T-helper 1 cell treated with Interleukin-12 subunit alpha and Interleukin-12 subunit beta and Interleukin-4 antibody, amounts not matched to agents 30 μg/mL and 1 μg/mL, for 36 hours (primary cell): ENCODE measurements at regions not wholly inside any gene's neighbourhood (a gene's known extent, or its start where the extent isn't known, plus 50 kb on each side); places are given as distances from the start of the nearest gene placed in this dataset.

ENCODE experiments used
- H3K27ac Mint-ChIP-seq: one replicate; pipeline ENCODE4 v1.8.0; 2021; ENCODE audit warnings: mild to moderate bottlenecking, mixed read lengths
- H3K27me3 Mint-ChIP-seq: one replicate; pipeline ENCODE4 v1.8.0; 2021; ENCODE audit warnings: low read depth, mixed read lengths
- H3K36me3 Mint-ChIP-seq: one replicate; pipeline ENCODE4 v1.8.0; 2021; ENCODE audit warnings: low read depth, mixed read lengths
- H3K4me1 Mint-ChIP-seq: one replicate; pipeline ENCODE4 v1.8.0; 2021; ENCODE audit warnings: low read depth, mixed read lengths
- H3K4me3 Mint-ChIP-seq: one replicate; pipeline ENCODE4 v1.8.0; 2021; ENCODE audit warnings: mild to moderate bottlenecking, moderate library complexity, mixed read lengths
- H3K9me3 Mint-ChIP-seq: one replicate; pipeline ENCODE4 v1.8.0; 2021; ENCODE audit warnings: mixed read lengths

DNA sequence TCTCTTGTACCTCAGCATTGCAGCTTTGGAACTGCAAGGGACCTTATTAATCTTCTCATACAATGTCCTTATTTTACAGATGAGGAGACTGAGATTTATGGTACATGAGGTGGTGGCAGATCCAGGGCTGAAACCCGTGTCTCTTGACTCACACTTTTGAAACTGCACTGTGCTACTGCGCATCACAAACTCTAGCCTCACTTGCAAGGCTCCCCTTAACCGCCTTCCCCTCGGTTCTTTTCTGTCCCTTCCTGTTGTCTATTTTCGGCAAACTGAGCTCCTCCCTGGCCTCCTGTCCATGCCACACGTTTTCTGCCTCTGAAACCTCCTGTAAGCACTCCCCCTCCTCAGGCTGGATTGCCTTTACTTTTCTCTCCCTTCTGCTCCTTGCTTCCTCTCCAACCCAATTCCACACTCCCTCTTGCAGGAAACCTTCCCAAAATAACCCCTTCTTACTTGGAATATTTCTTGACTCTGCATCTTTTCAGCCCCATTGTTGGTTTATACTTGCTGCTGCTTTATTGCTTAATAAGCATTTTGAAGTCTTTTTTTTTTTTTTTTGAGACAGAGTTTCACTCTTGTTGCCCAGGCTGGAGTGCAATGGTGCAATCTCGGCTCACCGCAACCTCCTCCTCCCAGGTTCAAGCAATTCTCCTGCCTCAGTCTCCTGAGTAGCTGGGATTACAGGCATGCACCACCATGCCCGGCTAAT, 72.4 kb upstream of the CISTR start:
- Mint-ChIP-seq H3K27me3 (peaks cover 48% of the 10 kb centered on the region), H3K4me3 (no peak overlapping the region), H3K4me1 (no peaks in the 10 kb centered on the region), H3K36me3 (no peaks in the 10 kb centered on the region), H3K9me3 (no peaks in the 10 kb centered on the region), H3K27ac (no peak overlapping the region)

DNA sequence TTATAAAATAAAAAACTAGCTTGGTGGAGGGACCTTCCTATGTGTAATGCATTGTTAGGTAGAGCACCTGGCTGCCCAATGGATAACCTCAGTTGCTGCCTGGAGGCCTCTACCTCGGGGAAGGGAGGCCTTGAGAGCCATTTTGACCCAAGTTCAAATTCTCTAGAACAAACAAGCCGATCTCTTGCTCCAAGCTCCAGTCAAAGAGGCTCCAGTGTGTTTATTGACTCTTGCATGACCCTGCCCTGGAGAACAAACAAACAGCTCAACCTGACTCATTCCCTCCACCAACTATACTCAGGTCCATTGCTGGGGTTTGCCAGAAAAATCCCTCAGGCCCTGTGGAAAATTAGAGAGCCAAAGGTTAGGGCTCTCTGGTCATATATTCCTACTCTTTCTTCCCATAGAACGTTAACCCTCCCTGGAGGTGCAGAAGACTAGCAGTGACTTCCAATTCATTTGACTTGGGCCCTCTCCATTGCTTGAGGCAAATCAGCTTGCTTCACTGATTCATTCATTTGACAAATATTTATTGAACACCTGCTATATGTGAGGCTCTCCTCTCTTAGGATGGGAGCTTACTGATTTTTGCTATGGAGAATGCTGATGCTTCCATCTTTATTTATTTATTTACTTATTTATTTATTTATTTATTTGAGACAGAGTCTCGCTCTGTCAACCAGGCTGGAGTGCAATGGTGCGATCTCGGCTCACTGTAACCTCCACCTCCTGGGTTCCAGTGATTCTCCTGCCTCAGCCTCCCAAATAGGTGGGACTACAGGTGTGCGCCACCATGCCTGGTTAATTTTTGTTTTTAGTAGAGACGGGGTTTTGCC, 73.7 kb upstream of the CISTR start:
- Mint-ChIP-seq H3K4me1 (no peaks in the 10 kb centered on the region), H3K9me3 (no peaks in the 10 kb centered on the region), H3K4me3 (no peak overlapping the region), H3K27ac (no peak overlapping the region), H3K36me3 (no peaks in the 10 kb centered on the region), H3K27me3 (peaks cover 44% of the 10 kb centered on the region)

DNA sequence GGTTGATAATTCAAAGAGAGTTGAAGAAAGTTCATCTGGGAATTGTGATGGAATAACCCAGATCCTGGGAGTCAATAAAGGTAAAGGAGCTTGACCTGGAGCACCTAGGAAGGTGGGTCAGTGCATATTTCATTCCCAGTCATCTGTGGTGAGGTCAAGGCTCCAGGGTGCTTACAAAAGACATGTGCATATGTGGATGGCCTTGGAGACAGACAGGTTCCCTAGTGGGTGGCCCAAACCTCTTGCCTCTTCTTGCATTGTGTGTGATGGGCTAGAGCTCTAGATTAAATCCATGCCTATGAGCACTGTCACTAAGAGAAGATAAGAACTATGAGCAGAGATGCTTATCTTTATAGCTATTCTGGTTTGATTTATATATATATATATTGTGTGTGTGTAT, 75.5 kb upstream of the CISTR start:
- Mint-ChIP-seq H3K9me3 (no peaks in the 10 kb centered on the region), H3K4me3 (no peak overlapping the region), H3K4me1 (no peaks in the 10 kb centered on the region), H3K27ac (no peak overlapping the region), H3K36me3 (no peaks in the 10 kb centered on the region), H3K27me3 (peaks cover 34% of the 10 kb centered on the region)

DNA sequence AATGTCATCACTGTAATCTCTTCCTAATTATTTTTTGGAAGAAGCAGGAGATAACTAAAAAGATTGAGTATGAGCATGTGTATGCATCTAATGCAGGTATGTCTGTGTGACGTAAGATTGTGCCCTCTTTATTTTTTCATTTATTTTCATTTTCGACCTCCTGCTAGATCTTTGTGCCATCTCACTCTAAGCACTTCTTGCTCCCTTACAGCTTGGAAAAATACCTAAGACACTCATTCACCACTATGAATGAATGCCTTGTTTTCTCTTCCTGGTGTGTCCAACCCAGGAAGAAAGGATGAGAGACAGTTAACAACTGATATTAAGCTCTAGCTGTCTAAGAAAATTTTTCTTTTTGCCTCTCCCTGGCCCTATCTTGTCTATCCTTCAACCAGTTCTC, 76.8 kb upstream of the CISTR start:
- no peak overlapping the region for H3K27ac Mint-ChIP-seq
- peaks cover 35% of the 10 kb centered on the region for H3K27me3 Mint-ChIP-seq
- no peaks in the 10 kb centered on the region for H3K9me3 Mint-ChIP-seq
- no peaks in the 10 kb centered on the region for H3K36me3 Mint-ChIP-seq
- H3K4me3 Mint-ChIP-seq = no peak overlapping the region
- no peaks in the 10 kb centered on the region for H3K4me1 Mint-ChIP-seq

DNA sequence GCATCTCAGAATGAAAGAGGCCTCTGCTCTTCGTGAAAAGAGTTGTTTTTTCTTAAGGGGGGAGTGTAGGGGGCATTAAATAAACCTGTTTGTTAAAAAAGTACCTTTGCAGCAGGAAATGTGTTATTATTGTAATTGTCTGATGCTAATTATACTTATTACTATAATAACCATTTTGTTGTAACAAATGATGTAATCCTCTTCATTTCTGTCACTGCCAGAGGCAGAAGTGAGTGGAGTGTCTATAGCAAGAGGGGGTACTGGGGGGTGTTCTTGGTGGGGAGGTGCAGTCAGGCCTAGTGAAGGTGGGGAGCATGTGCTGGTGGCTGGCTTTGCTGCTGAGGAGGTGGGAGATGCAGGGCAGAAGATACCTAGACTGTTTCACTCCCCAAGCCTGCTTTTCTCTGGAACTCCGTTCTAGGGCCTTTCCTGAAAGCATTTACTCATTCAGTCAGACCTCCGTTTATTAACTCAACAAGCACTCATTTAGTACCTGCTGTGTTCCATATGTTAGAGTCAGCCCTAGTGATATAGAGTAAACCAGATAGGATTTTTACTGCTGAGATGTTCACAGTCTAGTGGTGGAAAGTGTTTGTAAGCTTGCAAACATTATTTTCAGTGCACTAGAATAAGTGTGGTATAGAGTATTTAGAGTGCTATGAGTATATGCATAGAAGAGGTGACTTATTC, 77.5 kb upstream of the CISTR start:
- Mint-ChIP-seq H3K27ac (no peak overlapping the region), H3K27me3 (peaks cover 39% of the 10 kb centered on the region), H3K9me3 (no peaks in the 10 kb centered on the region), H3K36me3 (no peaks in the 10 kb centered on the region), H3K4me1 (no peaks in the 10 kb centered on the region), H3K4me3 (no peak overlapping the region)

DNA sequence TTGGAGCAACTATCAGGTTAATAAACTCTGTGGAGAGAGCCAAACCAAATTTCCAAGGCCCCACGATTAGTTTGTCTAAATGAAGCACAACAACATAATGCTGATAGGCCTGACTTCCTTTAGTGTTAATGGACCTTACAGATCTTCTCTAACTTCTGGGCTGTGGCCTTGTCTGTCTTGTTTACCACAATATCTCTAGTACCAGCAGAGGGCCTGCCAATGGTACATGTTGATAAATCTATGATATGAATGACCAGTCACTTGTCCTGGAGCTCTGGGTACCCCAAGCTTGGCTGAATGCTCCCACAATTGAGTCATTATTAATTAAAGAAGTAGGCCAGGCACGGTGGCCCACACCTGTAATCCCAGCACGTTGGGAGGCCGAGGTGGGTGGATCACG, 78.9 kb upstream of the CISTR start:
- peaks cover 30% of the 10 kb centered on the region for H3K27me3 Mint-ChIP-seq
- H3K9me3 Mint-ChIP-seq = no peaks in the 10 kb centered on the region
- no peaks in the 10 kb centered on the region for H3K4me1 Mint-ChIP-seq
- no peak overlapping the region for H3K4me3 Mint-ChIP-seq
- no peaks in the 10 kb centered on the region for H3K36me3 Mint-ChIP-seq
- H3K27ac Mint-ChIP-seq = no peak overlapping the region

DNA sequence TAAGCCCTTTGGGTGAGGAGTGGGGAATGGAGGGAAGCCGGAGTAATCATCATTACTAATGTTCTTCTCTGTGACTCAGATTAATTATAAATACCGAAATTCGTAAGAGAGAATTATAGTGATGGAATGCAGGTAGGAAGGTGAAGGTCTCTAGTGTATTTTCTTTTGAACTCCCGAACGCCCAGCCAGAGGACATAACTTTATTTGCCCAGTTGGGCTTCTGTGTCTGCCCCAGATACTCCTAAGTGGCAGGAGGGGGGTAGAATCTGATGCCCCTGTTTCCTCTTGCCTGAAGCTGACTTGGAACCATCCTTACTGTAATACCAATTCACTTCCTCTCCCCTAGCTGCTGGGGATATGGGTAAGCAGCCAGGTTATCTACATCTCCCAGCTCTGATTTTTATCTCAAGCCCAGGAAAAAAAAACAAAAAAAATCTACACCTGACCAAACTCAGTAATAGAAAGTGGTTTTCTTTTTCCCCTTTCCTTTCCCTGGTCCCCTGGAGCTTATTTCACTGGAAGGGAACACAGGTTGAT, 84.4 kb upstream of the CISTR start:
- H3K9me3 Mint-ChIP-seq = no peaks in the 10 kb centered on the region
- no peak overlapping the region for H3K4me3 Mint-ChIP-seq
- H3K4me1 Mint-ChIP-seq = no peaks in the 10 kb centered on the region
- H3K36me3 Mint-ChIP-seq = no peaks in the 10 kb centered on the region
- H3K27ac Mint-ChIP-seq = no peak overlapping the region
- peaks cover 28% of the 10 kb centered on the region for H3K27me3 Mint-ChIP-seq

DNA sequence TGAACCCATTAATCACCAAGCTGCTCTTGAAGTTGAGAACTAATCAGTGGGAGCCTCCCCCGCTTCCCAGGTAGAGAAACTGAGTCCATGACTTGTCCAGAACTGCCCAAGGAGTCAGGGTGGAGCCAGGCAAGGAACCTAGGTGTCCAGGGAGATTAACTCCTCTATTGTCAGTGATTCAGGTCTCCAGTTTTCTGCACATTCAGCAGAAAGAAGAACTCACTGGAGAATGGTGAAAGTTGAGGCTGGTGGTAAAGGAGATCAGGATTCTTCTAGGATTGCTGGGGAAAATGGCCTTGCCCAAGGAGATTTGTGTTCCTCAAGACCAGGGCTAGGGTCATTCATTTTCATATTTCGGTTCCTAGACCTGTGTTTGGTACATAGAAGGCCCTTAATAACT, 87.2 kb upstream of the CISTR start:
- Mint-ChIP-seq H3K4me3 (no peak overlapping the region), H3K27me3 (peaks cover 26% of the 10 kb centered on the region), H3K27ac (no peak overlapping the region), H3K9me3 (no peaks in the 10 kb centered on the region), H3K4me1 (no peaks in the 10 kb centered on the region), H3K36me3 (no peaks in the 10 kb centered on the region)

DNA sequence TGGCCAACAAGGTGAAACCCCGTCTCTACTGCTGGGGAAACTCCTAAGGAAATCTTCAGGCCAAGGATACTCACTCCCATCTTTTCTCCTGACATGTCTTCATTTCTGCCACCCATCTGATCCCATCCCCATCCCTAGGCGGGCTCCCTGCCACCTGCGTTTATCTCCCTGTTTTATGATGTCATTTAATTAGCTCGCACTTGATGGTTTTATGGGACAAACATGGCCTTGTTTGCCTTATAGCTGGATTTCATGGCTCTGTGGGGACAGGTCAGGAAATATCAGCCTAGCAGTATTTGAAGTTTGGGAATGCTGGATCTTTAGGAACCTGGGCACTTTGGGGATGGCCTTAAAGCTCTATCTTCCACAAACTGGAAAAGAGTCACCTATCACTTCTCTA, 88.5 kb upstream of the CISTR start:
- Mint-ChIP-seq H3K9me3 (no peaks in the 10 kb centered on the region), H3K27me3 (peaks cover 30% of the 10 kb centered on the region), H3K27ac (no peak overlapping the region), H3K4me3 (no peak overlapping the region), H3K4me1 (no peaks in the 10 kb centered on the region), H3K36me3 (no peaks in the 10 kb centered on the region)

DNA sequence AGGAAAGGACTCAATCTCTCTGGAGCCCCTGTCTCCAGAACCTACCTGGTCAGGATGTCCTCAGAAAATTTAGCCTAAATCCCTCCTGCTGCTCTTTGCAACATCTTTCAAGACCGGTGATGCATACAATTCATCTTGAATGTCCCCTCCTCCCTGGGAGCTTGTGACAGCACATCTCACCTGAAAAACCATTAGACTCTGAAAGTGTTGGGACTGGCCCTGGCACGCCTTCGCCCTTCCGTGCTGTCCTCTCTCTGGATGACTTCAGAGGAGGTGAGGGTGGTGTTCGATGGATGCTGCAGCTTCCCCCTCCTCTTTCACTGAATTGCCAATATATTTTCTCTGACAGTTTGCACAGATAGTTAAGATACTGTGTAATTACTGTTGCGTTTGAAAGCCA, 90.9 kb upstream of the CISTR start:
- Mint-ChIP-seq H3K9me3 (no peaks in the 10 kb centered on the region), H3K27ac (no peak overlapping the region), H3K4me1 (no peaks in the 10 kb centered on the region), H3K4me3 (no peak overlapping the region), H3K36me3 (no peaks in the 10 kb centered on the region), H3K27me3 (peaks cover 39% of the 10 kb centered on the region)

DNA sequence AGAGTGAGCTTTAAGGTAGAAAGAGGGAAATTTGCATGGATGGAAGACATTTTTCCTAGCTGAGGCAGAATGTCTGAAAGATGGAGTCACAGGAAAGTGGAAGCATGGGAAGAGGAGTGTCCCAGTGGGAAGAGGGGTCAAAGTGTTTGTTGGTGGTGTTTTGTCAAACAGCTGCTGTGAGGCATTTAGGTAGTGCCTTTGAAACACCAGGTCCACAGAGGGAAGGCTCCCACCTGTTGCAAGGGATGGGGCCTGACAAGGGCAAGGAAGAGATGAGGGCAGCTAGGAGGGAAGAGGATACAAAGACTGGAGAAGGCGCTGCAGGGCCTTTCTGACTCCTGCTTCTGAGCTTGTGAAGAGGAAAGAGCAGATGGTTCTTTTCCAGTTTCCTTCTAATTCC, 91.8 kb upstream of the CISTR start:
- H3K4me3 Mint-ChIP-seq = no peak overlapping the region
- peaks cover 47% of the 10 kb centered on the region for H3K27me3 Mint-ChIP-seq
- H3K36me3 Mint-ChIP-seq = no peaks in the 10 kb centered on the region
- H3K27ac Mint-ChIP-seq = no peak overlapping the region
- H3K4me1 Mint-ChIP-seq = no peaks in the 10 kb centered on the region
- no peaks in the 10 kb centered on the region for H3K9me3 Mint-ChIP-seq

DNA sequence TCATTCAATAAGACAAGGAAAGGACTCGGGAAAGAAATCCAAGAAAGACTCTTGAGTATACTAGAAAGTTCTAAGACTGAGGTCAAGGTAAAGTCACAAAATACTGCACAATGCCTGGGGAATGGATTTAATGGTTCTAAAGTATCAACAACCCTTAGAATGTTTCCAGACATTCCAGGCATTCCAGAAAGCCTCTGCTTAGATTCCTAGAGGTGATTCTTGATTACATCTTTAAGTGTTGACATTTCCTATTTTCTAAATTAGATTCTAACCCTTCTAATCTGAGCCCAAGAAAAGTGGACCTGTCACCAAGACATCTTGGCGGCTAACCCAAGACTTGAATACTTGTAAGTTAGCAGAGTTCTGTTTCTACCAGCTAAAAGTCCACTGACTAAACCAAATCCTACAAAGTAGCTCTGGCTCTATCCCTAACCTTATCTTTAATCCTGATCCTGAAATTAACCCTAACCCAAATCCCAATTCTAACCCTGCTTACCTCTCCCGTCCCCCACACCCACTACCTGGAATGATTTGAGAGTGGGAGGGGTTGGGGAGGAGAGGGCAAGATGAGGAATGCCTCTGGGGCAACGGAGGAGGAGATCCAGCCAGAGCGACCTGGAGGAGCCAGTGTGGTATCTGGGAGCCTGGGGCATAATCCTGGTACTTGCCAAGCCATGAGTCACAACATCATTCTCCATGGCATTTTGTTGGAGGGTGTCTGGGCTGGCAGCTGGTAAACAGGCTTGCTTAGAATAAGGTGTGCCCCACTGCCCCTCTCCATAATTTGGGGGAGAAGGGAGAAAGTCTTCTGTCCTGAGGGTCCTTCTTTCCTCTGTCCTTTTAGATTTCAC, 93.4 kb upstream of the HOXC13 start:
- Mint-ChIP-seq H3K36me3 (no peaks in the 10 kb centered on the region), H3K4me1 (no peaks in the 10 kb centered on the region), H3K4me3 (no peak overlapping the region), H3K9me3 (no peaks in the 10 kb centered on the region), H3K27me3 (peaks cover 51% of the 10 kb centered on the region), H3K27ac (no peak overlapping the region)

DNA sequence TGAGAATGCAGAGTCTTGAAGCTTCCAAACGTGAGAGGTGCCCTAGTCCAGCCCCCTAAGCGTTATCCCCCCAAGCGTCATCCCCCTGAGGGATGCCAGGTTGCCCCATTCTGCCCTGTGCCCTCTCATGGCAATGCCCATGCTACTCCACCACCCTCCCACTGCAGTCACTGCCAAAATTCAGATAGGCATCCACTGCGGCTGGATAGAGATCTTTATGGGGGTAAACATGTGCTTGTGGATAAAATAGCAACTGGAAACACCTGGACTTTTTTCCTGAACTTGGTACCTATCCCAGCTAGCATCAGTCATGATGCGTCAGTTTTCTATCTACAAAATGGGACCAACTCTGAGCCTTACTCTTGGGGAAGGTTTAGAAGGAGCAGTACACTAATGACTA, 92.7 kb upstream of the HOXC13 start:
- no peak overlapping the region for H3K27ac Mint-ChIP-seq
- H3K9me3 Mint-ChIP-seq = no peaks in the 10 kb centered on the region
- peaks cover 56% of the 10 kb centered on the region for H3K27me3 Mint-ChIP-seq

DNA sequence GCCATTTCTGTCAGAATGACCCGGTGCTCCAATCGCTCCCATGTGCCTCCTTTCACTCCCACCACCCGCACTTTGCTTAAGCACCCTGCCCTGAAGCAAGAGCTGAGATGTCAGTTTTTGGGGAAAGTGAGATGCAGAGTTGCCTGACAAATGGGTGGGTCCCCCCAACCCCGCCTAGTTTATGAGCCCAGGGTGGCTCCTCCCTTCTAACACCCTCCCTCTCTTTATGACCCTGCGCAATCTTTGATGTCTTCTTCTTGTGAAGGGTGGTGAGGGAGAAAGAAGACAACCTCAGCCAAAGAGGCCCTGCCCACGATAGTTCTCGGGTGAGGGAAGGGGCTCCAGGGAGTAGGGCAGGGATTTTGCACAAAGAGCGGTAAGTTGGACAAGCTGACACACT, 89.5 kb upstream of the HOXC13 start:
- H3K9me3 Mint-ChIP-seq = no peaks in the 10 kb centered on the region
- no peaks in the 10 kb centered on the region for H3K4me1 Mint-ChIP-seq
- no peak overlapping the region for H3K4me3 Mint-ChIP-seq
- peaks cover 50% of the 10 kb centered on the region for H3K27me3 Mint-ChIP-seq
- no peak overlapping the region for H3K27ac Mint-ChIP-seq
- H3K36me3 Mint-ChIP-seq = no peaks in the 10 kb centered on the region

More for the DNA sequence above, 92.7 kb upstream of the HOXC13 start:
- no peaks in the 10 kb centered on the region for H3K4me1 Mint-ChIP-seq
- no peaks in the 10 kb centered on the region for H3K36me3 Mint-ChIP-seq
- no peak overlapping the region for H3K4me3 Mint-ChIP-seq
